Esophagus muscularis mucosa (tissue), 4 donors: ENCODE measurements at regions not wholly inside any gene's neighbourhood (a gene's known extent, or its start where the extent isn't known, plus 50 kb on each side); places are given as distances from the start of the nearest gene placed in this dataset.

ENCODE experiments used
- DNase-seq: peaks from one replicate; pipeline ENCODE4 v3.0.0-alpha.2; 2017; ENCODE audit errors: extremely low spot score
- H3K27ac ChIP-seq, 4 donors: fragments of 200-600 bp; sonication (generic); replicated peaks in 1 of 4; 1 replicate in 3 of 4; 2 replicates in 1 of 4; pipeline ENCODE4 v1.5.1; 2016 to 2019; ENCODE audit warnings: mild to moderate bottlenecking in 1 of 4
- H3K27me3 ChIP-seq, 4 donors: fragments of 200-600 bp; sonication (generic); one replicate each; pipeline versions ENCODE4 v1.5.1 to v1.6.0; 2016 to 2019
- H3K36me3 ChIP-seq, 4 donors: fragments of 200-600 bp; sonication (generic); one replicate each; pipeline ENCODE4 v1.5.1; 2016 to 2019
- H3K4me1 ChIP-seq, 4 donors: fragments of 200-600 bp; sonication (generic); one replicate each; pipeline ENCODE4 v1.5.1; 2016 to 2019
- H3K4me3 ChIP-seq, 4 donors: fragments of 200-600 bp; sonication (generic); 1 replicate in 2 of 4; 2 replicates in 2 of 4; pipeline ENCODE4 v1.5.1; 2016 to 2019; ENCODE audit warnings: mild to moderate bottlenecking in 4 of 4, moderate library complexity in 1 of 4
- H3K9me3 ChIP-seq, 4 donors: fragments of 200-600 bp; sonication (generic); 1 replicate in 3 of 4; 2 replicates in 1 of 4; pipeline ENCODE4 v1.5.1; 2016 to 2019
- EP300 ChIP-seq: sonication (generic); formaldehyde crosslinking; IDR thresholded peaks from one replicate; pipeline ENCODE4 v1.6.1; 2017; ENCODE audit warnings: antibody characterized with exemption
- POLR2A ChIP-seq: fragments of 450-650 bp; IDR thresholded peaks from one replicate; pipeline ENCODE4 v1.6.1; 2017; ENCODE audit warnings: antibody characterized with exemption, moderate library complexity, mild to moderate bottlenecking, low read depth
- POLR2AphosphoS5 ChIP-seq, 2 donors: sonication (generic); formaldehyde crosslinking; IDR thresholded peaks; one replicate each; pipeline ENCODE4 v1.6.1; 2017; ENCODE audit warnings: antibody characterized with exemption in 2 of 2
- WGBS: methylation state at CpG from one replicate; pipeline ENCODE4 v1.1.5; 2018; 5-methylcytosine and 5-hydroxymethylcytosine counted together
- intact Hi-C: fragments of 100-400 bp; cut with DNase I; formaldehyde crosslinking; loops from one replicate; pipeline ENCODE4 v1.15.1; 2023
- TF ChIP-seq, protein P1 (sequence below), 3 experiments: fragments of 200-600 bp in 2 of 3; fragments of 450-650 bp in 1 of 3; sonication (generic) in 2 of 3; IDR thresholded peaks; one replicate each; pipeline ENCODE4 v1.5.1; 2017 to 2019; ENCODE audit warnings: antibody characterized with exemption in 3 of 3, mild to moderate bottlenecking in 2 of 3, moderate library complexity in 1 of 3

DNA sequence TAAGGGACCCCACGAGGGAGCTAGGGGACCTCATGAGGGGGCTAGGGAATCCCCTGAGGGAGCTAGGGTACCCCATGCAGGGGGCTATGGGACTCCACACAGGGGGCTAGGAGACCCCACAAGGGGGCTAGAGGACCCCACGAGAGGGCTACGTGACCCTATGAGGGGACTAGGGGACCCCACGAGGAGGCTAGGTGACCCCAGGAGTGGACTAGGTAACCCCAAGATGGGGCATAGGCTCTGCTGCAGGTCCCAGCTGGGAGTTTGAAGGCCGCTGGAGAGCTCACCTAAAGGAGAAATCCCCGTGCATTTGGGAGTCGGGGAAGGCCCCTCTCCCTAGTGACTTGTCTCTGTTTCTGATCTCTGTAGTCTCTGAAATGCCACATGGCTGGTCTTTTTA is 50.0 kb upstream of the DMRTB1 start:
- DNase-seq: no peak
- H3K4me1 ChIP-seq: no peaks in the 10 kb centered on the region
- no peaks in the 10 kb centered on the region for H3K9me3 ChIP-seq
- intact Hi-C loops: no loop called here
- no CpG with 5 or more reads among the region's 7 CpGs for WGBS
- TF ChIP-seq EP300: no peak
- no peak for TF ChIP-seq POLR2A
- TF ChIP-seq, protein P1, sequence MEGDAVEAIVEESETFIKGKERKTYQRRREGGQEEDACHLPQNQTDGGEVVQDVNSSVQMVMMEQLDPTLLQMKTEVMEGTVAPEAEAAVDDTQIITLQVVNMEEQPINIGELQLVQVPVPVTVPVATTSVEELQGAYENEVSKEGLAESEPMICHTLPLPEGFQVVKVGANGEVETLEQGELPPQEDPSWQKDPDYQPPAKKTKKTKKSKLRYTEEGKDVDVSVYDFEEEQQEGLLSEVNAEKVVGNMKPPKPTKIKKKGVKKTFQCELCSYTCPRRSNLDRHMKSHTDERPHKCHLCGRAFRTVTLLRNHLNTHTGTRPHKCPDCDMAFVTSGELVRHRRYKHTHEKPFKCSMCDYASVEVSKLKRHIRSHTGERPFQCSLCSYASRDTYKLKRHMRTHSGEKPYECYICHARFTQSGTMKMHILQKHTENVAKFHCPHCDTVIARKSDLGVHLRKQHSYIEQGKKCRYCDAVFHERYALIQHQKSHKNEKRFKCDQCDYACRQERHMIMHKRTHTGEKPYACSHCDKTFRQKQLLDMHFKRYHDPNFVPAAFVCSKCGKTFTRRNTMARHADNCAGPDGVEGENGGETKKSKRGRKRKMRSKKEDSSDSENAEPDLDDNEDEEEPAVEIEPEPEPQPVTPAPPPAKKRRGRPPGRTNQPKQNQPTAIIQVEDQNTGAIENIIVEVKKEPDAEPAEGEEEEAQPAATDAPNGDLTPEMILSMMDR (IDR thresholded peaks at IDR 0.05): no peak
- TF ChIP-seq POLR2AphosphoS5 (IDR thresholded peaks at IDR 0.05): no peak
- H3K36me3 ChIP-seq: no peaks in the 10 kb centered on the region
- peaks cover 0 to 43% (median 0%) of the 10 kb centered on the region in 4 donors for H3K27me3 ChIP-seq
- no peak overlapping the region for H3K4me3 ChIP-seq
- no peak overlapping the region for H3K27ac ChIP-seq
